Mucosa of descending colon (tissue), 3 donors: ENCODE measurements at regions not wholly inside any gene's neighbourhood (a gene's known extent, or its start where the extent isn't known, plus 50 kb on each side); places are given as distances from the start of the nearest gene placed in this dataset.

Experiments
- ATAC-seq: fragments of 200-7000 bp; cut with Tn5 transposase; one replicate; pipeline ENCODE4 v1.9.1; 2020; ENCODE audit warnings: mild to moderate bottlenecking, moderate library complexity
- DNase-seq, 3 donors: peaks; one replicate each; pipeline ENCODE4 v3.0.0-alpha.2; 2020
- H3K36me3 ChIP-seq: fragments of 200-600 bp; one replicate; pipeline ENCODE4 v1.8.0; 2021; ENCODE audit warnings: low read depth, mild to moderate bottlenecking
- H3K4me1 ChIP-seq: fragments of 200-600 bp; one replicate; pipeline ENCODE4 v1.8.0; 2021; ENCODE audit warnings: low read depth, mild to moderate bottlenecking
- H3K4me3 ChIP-seq: fragments of 200-600 bp; one replicate; pipeline ENCODE4 v1.8.0; 2021; ENCODE audit warnings: mild to moderate bottlenecking
- H3K9me3 ChIP-seq: fragments of 200-600 bp; one replicate; pipeline ENCODE4 v1.8.0; 2021; ENCODE audit warnings: mild to moderate bottlenecking
- CTCF ChIP-seq: fragments of 200-600 bp; IDR thresholded peaks from one replicate; pipeline ENCODE4 v1.8.0; 2022; ENCODE audit warnings: antibody characterized with exemption, mild to moderate bottlenecking
- intact Hi-C, 2 donors: fragments of 100-400 bp; cut with DNase I in 1 of 2; cut with micrococcal nuclease in 1 of 2; formaldehyde crosslinking; loops; one replicate each; pipeline versions ENCODE4 v1.11.0 to v1.11.1; 2022; cut with DNase I, micrococcal nuclease
- donor health status: DM: no; HTN: no; CAD: no; lungs with moderate emphysema.
- donor health status: DM: no; HTN: no; CAD: no.
- donor health status: DM: no; HTN: yes; CAD: no.

- no peaks in the 10 kb centered on the region for H3K9me3 ChIP-seq
- ATAC-seq = no peak
- no peak overlapping the region for H3K4me3 ChIP-seq
- H3K36me3 ChIP-seq = no peaks in the 10 kb centered on the region
- DNase-seq = no peak
- H3K4me1 ChIP-seq = no peaks in the 10 kb centered on the region
- TF ChIP-seq CTCF = no peak
- intact Hi-C loops = no loop called here
Measured at GRCh38 chr6:148105695-148106094, 236.9 kb upstream of the SASH1 start.

- DNase-seq = no peak
- Histone ChIP-seq H3K4me3 (no peak overlapping the region), H3K36me3 (no peaks in the 10 kb centered on the region), H3K9me3 (no peaks in the 10 kb centered on the region), H3K4me1 (no peaks in the 10 kb centered on the region)
- intact Hi-C loops = no loop called here
- no peak for TF ChIP-seq CTCF
- ATAC-seq = no peak
Measured at GRCh38 chr6:148107911-148108310, 234.7 kb upstream of the SASH1 start.

GRCh38 chr6:148109732-148110131, 232.9 kb upstream of the SASH1 start:
- Histone ChIP-seq H3K9me3 (no peaks in the 10 kb centered on the region), H3K4me1 (no peaks in the 10 kb centered on the region), H3K36me3 (no peaks in the 10 kb centered on the region), H3K4me3 (no peak overlapping the region)
- DNase-seq (peak in 1 of 3 donors; percentile 13), ATAC-seq (no peak)
- no peak for TF ChIP-seq CTCF
- intact Hi-C loops = no loop called here

- no peak for TF ChIP-seq CTCF
- Histone ChIP-seq H3K4me3 (no peak overlapping the region), H3K4me1 (no peaks in the 10 kb centered on the region), H3K9me3 (no peaks in the 10 kb centered on the region), H3K36me3 (no peaks in the 10 kb centered on the region)
- DNase-seq (no peak), ATAC-seq (no peak)
- intact Hi-C loops = no loop called here
Measured at GRCh38 chr6:148110925-148111324, 231.7 kb upstream of the SASH1 start.

- DNase-seq = no peak
- Histone ChIP-seq H3K36me3 (no peaks in the 10 kb centered on the region), H3K9me3 (no peaks in the 10 kb centered on the region), H3K4me1 (no peaks in the 10 kb centered on the region), H3K4me3 (no peak overlapping the region)
- no peak for ATAC-seq
- intact Hi-C loops = no loop called here
- no peak for TF ChIP-seq CTCF
Measured at GRCh38 chr6:148112851-148113319, 229.8 kb upstream of the SASH1 start.

GRCh38 chr6:148116001-148116400, 226.6 kb upstream of the SASH1 start:
- Histone ChIP-seq H3K4me1 (no peaks in the 10 kb centered on the region), H3K4me3 (no peak overlapping the region), H3K9me3 (no peaks in the 10 kb centered on the region), H3K36me3 (no peaks in the 10 kb centered on the region)
- intact Hi-C loops = no loop called here
- ATAC-seq (no peak), DNase-seq (no peak)
- no peak for TF ChIP-seq CTCF
